Fibroblast of lung (primary cell): ENCODE measurements at regions not wholly inside any gene's neighbourhood (a gene's known extent, or its start where the extent isn't known, plus 50 kb on each side); places are given as distances from the start of the nearest gene placed in this dataset.

Experiments used
- CTCF ChIP-seq, 2 donors: IDR thresholded peaks in 1 of 2; conservative IDR thresholded peaks in 1 of 2; 1 replicate in 1 of 2; 2 replicates in 1 of 2; pipeline ENCODE4 v1.5.1; 2011 to 2012; ENCODE audit warnings: low read length in 2 of 2, control low read depth in 1 of 2, inconsistent platforms in 1 of 2, low read depth in 1 of 2, mild to moderate bottlenecking in 1 of 2
- EZH2 ChIP-seq: IDR thresholded peaks from 2 replicates; pipeline ENCODE4 v1.5.1; 2012; ENCODE audit warnings: low read length, control low read depth, mild to moderate bottlenecking; ENCODE audit errors: missing control alignments

- no peak for TF ChIP-seq CTCF (conservative IDR thresholded peaks at IDR 0.05 in 1 of 2, IDR thresholded peaks at IDR 0.05 in 1 of 2; ENCODE audit: low read depth in 1 of 2, low read length in 2 of 2)
- TF ChIP-seq EZH2: no peak
These were observed 77.1 kb upstream of the MCTP2 start for GRCh38 chr15:94154255-94154654.
